Neural crest cell (in vitro differentiated cells): ENCODE measurements at regions not wholly inside any gene's neighbourhood (a gene's known extent, or its start where the extent isn't known, plus 50 kb on each side); places are given as distances from the start of the nearest gene placed in this dataset.

ENCODE experiments used
- DNase-seq: peaks from one replicate; pipeline ENCODE4 v3.0.0; 2021; ENCODE audit warnings: low read depth, mixed read lengths, low spot score
- H3K27ac Mint-ChIP-seq: one replicate; pipeline ENCODE4 v1.8.0; 2021; ENCODE audit warnings: mild to moderate bottlenecking, mixed read lengths; ENCODE audit not compliant: unreplicated experiment
- H3K27me3 Mint-ChIP-seq: 2 replicates; pipeline ENCODE4 v1.8.0; 2021; ENCODE audit warnings: low read depth, mild to moderate bottlenecking, mixed read lengths
- H3K36me3 Mint-ChIP-seq: 2 replicates; pipeline ENCODE4 v1.8.0; 2021; ENCODE audit warnings: low read depth, mild to moderate bottlenecking, mixed read lengths
- H3K4me1 Mint-ChIP-seq: 2 replicates; pipeline ENCODE4 v1.8.0; 2021; ENCODE audit warnings: mixed read lengths
- H3K4me3 Mint-ChIP-seq: one replicate; pipeline ENCODE4 v1.8.0; 2021; ENCODE audit warnings: mild to moderate bottlenecking, mixed read lengths
- H3K9me3 Mint-ChIP-seq: 2 replicates; pipeline ENCODE4 v1.8.0; 2021; ENCODE audit warnings: mixed read lengths
- CTCF ChIP-seq: fragments of 200-600 bp; sonication (generic); conservative IDR thresholded peaks from 2 replicates; pipeline ENCODE4 v1.5.0; 2021; ENCODE audit warnings: antibody characterized with exemption, mild to moderate bottlenecking

DNA sequence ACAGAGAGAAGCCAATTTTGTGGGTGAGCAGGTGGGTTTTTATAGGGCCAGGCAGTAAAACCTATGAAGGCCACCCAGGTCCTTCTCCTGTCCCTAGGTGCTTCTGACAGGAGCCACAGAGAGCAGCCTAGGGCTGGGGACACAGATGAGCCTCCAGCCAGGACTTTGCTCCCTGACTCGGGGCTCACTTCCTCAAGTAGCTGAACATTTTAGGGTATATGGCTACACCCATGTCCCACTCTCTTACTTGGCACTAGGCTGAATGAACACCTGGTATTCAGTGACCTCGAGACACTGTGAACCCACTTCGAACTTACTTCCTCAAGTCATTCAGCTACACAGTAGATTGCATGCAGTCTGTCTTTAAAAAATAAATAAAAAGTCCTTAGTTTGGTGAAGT lies 217.3 kb downstream of the MID1IP1 start:
- Mint-ChIP-seq H3K4me1 (peaks cover 27% of the 10 kb centered on the region), H3K27me3 (no peaks in the 10 kb centered on the region), H3K4me3 (no peak overlapping the region), H3K9me3 (peaks cover 7% of the 10 kb centered on the region), H3K27ac (no peak overlapping the region), H3K36me3 (no peaks in the 10 kb centered on the region)
- TF ChIP-seq CTCF: no peak
- no peak for DNase-seq

- TF ChIP-seq CTCF: no peak
- peaks cover 27% of the 10 kb centered on the region for H3K4me1 Mint-ChIP-seq
- no peaks in the 10 kb centered on the region for H3K27me3 Mint-ChIP-seq
- H3K36me3 Mint-ChIP-seq: no peaks in the 10 kb centered on the region
- no peak for DNase-seq
- H3K27ac Mint-ChIP-seq: no peak overlapping the region
- peaks cover 7% of the 10 kb centered on the region for H3K9me3 Mint-ChIP-seq
- no peak overlapping the region for H3K4me3 Mint-ChIP-seq
These were observed 217.8 kb downstream of the MID1IP1 start for GRCh38 chrX:39019056-39019455.

DNA sequence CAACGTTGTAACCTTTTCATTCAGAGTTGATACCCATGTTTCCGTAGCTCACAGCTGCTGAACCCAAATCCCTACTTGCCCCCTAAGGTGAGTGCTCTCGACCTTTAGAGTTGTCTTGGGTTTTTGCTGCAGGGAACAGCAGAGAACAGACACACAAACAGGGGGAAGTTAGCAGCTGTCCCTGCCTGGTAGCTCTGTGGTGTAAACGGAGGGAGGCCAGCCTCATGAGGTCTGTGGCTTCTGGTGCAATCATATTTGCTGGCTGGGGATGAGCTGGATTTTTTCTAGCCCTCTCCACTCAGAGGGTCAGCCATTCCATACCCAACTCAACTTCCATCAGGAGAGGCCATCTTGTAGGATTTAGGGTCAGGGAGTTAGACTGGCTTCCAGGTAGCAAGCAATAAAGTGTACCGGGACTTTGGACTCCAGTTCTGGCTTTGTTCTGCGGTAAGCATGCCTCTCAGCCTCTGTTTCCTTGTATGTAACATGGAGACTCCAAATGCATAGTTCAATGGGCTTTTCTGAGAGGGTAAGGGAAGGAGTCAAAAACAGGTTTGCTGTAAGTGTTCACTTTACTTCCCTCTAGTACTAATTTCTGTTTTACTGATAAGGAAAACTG lies 218.9 kb downstream of the MID1IP1 start:
- no peak for TF ChIP-seq CTCF
- Mint-ChIP-seq H3K36me3 (no peaks in the 10 kb centered on the region), H3K27ac (no peak overlapping the region), H3K9me3 (peaks cover 7% of the 10 kb centered on the region), H3K4me3 (no peak overlapping the region), H3K27me3 (no peaks in the 10 kb centered on the region), H3K4me1 (peaks cover 27% of the 10 kb centered on the region)
- no peak for DNase-seq

GRCh38 chrX:39022106-39022505 lies 220.8 kb downstream of the MID1IP1 start:
- Mint-ChIP-seq H3K27me3 (no peaks in the 10 kb centered on the region), H3K9me3 (peaks cover 3% of the 10 kb centered on the region), H3K36me3 (no peaks in the 10 kb centered on the region), H3K4me1 (peaks cover 19% of the 10 kb centered on the region), H3K4me3 (no peak overlapping the region), H3K27ac (no peak overlapping the region)
- DNase-seq: no peak
- TF ChIP-seq CTCF: no peak

- no peak for TF ChIP-seq CTCF
- Mint-ChIP-seq H3K27me3 (no peaks in the 10 kb centered on the region), H3K9me3 (peaks cover 16% of the 10 kb centered on the region), H3K27ac (no peak overlapping the region), H3K4me3 (no peak overlapping the region), H3K36me3 (peaks cover 11% of the 10 kb centered on the region), H3K4me1 (no peaks in the 10 kb centered on the region)
- no peak for DNase-seq
These were observed 228.0 kb downstream of the MID1IP1 start for GRCh38 chrX:39029221-39029620.

DNA sequence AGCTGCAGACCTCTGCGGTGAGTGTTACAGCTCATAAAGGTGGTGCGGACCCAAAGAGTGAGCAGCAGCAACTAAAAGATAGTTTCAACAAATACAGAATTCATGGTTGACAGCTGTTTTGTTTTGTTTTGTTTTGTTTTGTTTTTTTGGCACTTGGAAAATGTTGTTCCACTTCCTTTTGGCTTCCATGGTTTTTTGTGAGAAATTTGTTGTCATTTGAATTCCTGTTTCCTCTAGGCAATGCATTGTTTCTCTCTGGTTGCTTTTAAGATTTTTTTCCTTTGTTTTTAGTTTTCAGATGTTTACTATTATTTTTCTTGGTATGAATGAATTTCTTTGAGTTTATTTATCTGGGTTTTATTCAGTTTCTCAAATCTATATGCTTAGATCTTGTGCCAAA lies 229.4 kb downstream of the MID1IP1 start:
- DNase-seq: no peak
- Mint-ChIP-seq H3K4me1 (no peaks in the 10 kb centered on the region), H3K9me3 (peaks cover 17% of the 10 kb centered on the region), H3K27ac (no peak overlapping the region), H3K27me3 (no peaks in the 10 kb centered on the region), H3K36me3 (peaks cover 11% of the 10 kb centered on the region), H3K4me3 (no peak overlapping the region)
- no peak for TF ChIP-seq CTCF
